ENCODE measurements at regions not wholly inside any gene's neighbourhood (a gene's known extent, or its start where the extent isn't known, plus 50 kb on each side); places are given as distances from the start of the nearest gene placed in this dataset.

- Histone ChIP-seq H3K27me3 (replicated peaks in 1 of 4; ENCODE audit: control extremely low read depth in 1 of 4, control insufficient read depth in 3 of 4, insufficient read depth in 4 of 4, low read length in 3 of 4) (no peaks in the 10 kb centered on the region), H3K4me2 (replicated peaks; ENCODE audit: low read depth, low read length, poor library complexity, severe bottlenecking) (no peak overlapping the region), H2AFZ (ENCODE audit: insufficient read depth, low read depth, low read length, poor library complexity, severe bottlenecking) (no peak overlapping the region), H3K9me3 (ENCODE audit: control extremely low read depth in 1 of 3, control insufficient read depth in 2 of 3, insufficient read depth in 1 of 3, low read length in 2 of 3) (no peaks in the 10 kb centered on the region), H3K79me2 (ENCODE audit: control insufficient read depth, insufficient read depth, low read length) (no peaks in the 10 kb centered on the region), H3K36me3 (replicated peaks in 1 of 2; ENCODE audit: control extremely low read depth in 1 of 2, control insufficient read depth in 1 of 2, extremely low read depth in 1 of 2, insufficient read depth in 2 of 2, low read length in 1 of 2) (no peaks in the 10 kb centered on the region), H3K4me3 (ENCODE audit: control extremely low read depth in 1 of 5, extremely low read depth in 1 of 5, insufficient read depth in 1 of 5, low read depth in 2 of 5, low read length in 4 of 5) (no peak overlapping the region), H3K27ac (ENCODE audit: low read length in 2 of 2) (no peak overlapping the region), H3K4me1 (ENCODE audit: control insufficient read depth in 2 of 2, insufficient read depth in 2 of 2, low read length in 2 of 2) (no peaks in the 10 kb centered on the region), H4K20me1 (ENCODE audit: control insufficient read depth, insufficient read depth, low read length, poor library complexity, severe bottlenecking) (no peaks in the 10 kb centered on the region), H3K9ac (ENCODE audit: low read length) (no peak overlapping the region)
- ATAC-seq (ENCODE audit: low read depth) (no peak), DNase-seq (no peak)
- no CpG with 5 or more reads among the region's 2 CpGs for WGBS (ENCODE audit: insufficient coverage)
- peaks cover 4% of the 10 kb centered on the region for H3K27me3 Mint-ChIP-seq
- H3K4me1 Mint-ChIP-seq: no peaks in the 10 kb centered on the region
- no peak overlapping the region for H3K4me3 Mint-ChIP-seq
- intact Hi-C loops (cut with micrococcal nuclease): no loop called here
- ChIA-PET POLR2A (no interaction called here), CTCF (no interaction called here)
- H3K27ac Mint-ChIP-seq: no peak overlapping the region
- H3K9me3 Mint-ChIP-seq (ENCODE audit: insufficient read depth): peaks cover 2% of the 10 kb centered on the region
- TF ChIP-seq EZH2 (IDR thresholded peaks at IDR 0.05; ENCODE audit: borderline replicate concordance, insufficient read depth, low read depth, low read length, poor library complexity, severe bottlenecking) (no peak), CTCF (IDR thresholded peaks at IDR 0.05) (no peak)
Measured at GRCh38 chr6:21537637-21538036, 55.9 kb upstream of the SOX4 start.

GRCh38 chr6:21538186-21538798, 55.3 kb upstream of the SOX4 start:
- Histone ChIP-seq H2AFZ (ENCODE audit: insufficient read depth, low read depth, low read length, poor library complexity, severe bottlenecking) (no peak overlapping the region), H3K27ac (ENCODE audit: low read length in 2 of 2) (no peak overlapping the region), H3K4me3 (ENCODE audit: control extremely low read depth in 1 of 5, extremely low read depth in 1 of 5, insufficient read depth in 1 of 5, low read depth in 2 of 5, low read length in 4 of 5) (no peak overlapping the region), H4K20me1 (ENCODE audit: control insufficient read depth, insufficient read depth, low read length, poor library complexity, severe bottlenecking) (no peaks in the 10 kb centered on the region), H3K36me3 (replicated peaks in 1 of 2; ENCODE audit: control extremely low read depth in 1 of 2, control insufficient read depth in 1 of 2, extremely low read depth in 1 of 2, insufficient read depth in 2 of 2, low read length in 1 of 2) (no peaks in the 10 kb centered on the region), H3K27me3 (replicated peaks in 1 of 4; ENCODE audit: control extremely low read depth in 1 of 4, control insufficient read depth in 3 of 4, insufficient read depth in 4 of 4, low read length in 3 of 4) (no peaks in the 10 kb centered on the region), H3K9ac (ENCODE audit: low read length) (no peak overlapping the region), H3K4me1 (ENCODE audit: control insufficient read depth in 2 of 2, insufficient read depth in 2 of 2, low read length in 2 of 2) (no peaks in the 10 kb centered on the region), H3K4me2 (replicated peaks; ENCODE audit: low read depth, low read length, poor library complexity, severe bottlenecking) (no peak overlapping the region), H3K79me2 (ENCODE audit: control insufficient read depth, insufficient read depth, low read length) (no peaks in the 10 kb centered on the region), H3K9me3 (ENCODE audit: control extremely low read depth in 1 of 3, control insufficient read depth in 2 of 3, insufficient read depth in 1 of 3, low read length in 2 of 3) (no peaks in the 10 kb centered on the region)
- CTCF ChIA-PET: interaction anchor here (1.0 kb wide), 1 partner anchor 29 kb away, joined by 3 read pairs; no protein-coding TSS in a partner anchor
- 96% methylated on average over 5 of the region's 5 CpGs for WGBS (ENCODE audit: insufficient coverage)
- no peaks in the 10 kb centered on the region for H3K4me1 Mint-ChIP-seq
- ATAC-seq (ENCODE audit: low read depth) (no peak), DNase-seq (no peak)
- POLR2A ChIA-PET: no interaction called here
- peaks cover 2% of the 10 kb centered on the region for H3K9me3 Mint-ChIP-seq (ENCODE audit: insufficient read depth)
- intact Hi-C loops (cut with micrococcal nuclease): no loop called here
- no peak overlapping the region for H3K27ac Mint-ChIP-seq
- peaks cover 4% of the 10 kb centered on the region for H3K27me3 Mint-ChIP-seq
- TF ChIP-seq CTCF (IDR thresholded peaks at IDR 0.05) (no peak), EZH2 (IDR thresholded peaks at IDR 0.05; ENCODE audit: borderline replicate concordance, insufficient read depth, low read depth, low read length, poor library complexity, severe bottlenecking) (no peak)
- no peak overlapping the region for H3K4me3 Mint-ChIP-seq

All from B cell (primary cell).